HCT116 (cell line): ENCODE measurements at regions not wholly inside any gene's neighbourhood (a gene's known extent, or its start where the extent isn't known, plus 50 kb on each side); places are given as distances from the start of the nearest gene placed in this dataset.
"Not testable (repeated sequence)": the region's sequence is repeated elsewhere in the genome, so short reads cannot be mapped to it uniquely, and the experiment has no call there.

Experiments
- ATAC-seq: fragments of 200-7000 bp; cut with Tn5 transposase; 2 replicates; pipeline ENCODE4 v1.9.1; 2020; ENCODE audit warnings: mild to moderate bottlenecking, moderate library complexity
- BruUV-seq: library from RNA; stranded (reverse); fragments of 400-500 nt; replicated peaks from 2 replicates; lab custom pipeline; 2021; lab: Mats Ljungman, UMichigan
- CTCF ChIA-PET: fragments of 300-600 bp; sonication (Branson Sonifier 250); formaldehyde crosslinking; loops from one replicate; lab custom pipeline; 2021; ENCODE audit warnings: antibody characterized with exemption; lab: Charles Lee
- POLR2A ChIA-PET: fragments of 300-600, 350-600 bp; sonication (Branson Sonifier 250); formaldehyde crosslinking; loops from one replicate; lab custom pipeline; 2021; ENCODE audit warnings: antibody characterized with exemption; lab: Charles Lee
- RAD21 ChIA-PET, 2 experiments: fragments of 300-600 bp; sonication (Branson Sonifier 250); formaldehyde crosslinking; loops; one replicate each; lab custom pipeline; 2023; ENCODE audit warnings: low total read pairs in 2 of 2; ENCODE audit not compliant: uncharacterized antibody in 2 of 2, unreplicated experiment in 2 of 2, low non-redundant PET in 1 of 2; lab: Charles Lee
- DNase-seq: peaks from one replicate; pipeline ENCODE4 v3.0.0-alpha.2; 2010; ENCODE audit warnings: low read depth, low spot score
- H2AFZ ChIP-seq: fragments of 200-600 bp; shearing (Covaris generic), sonication (generic); 2 replicates; pipeline ENCODE4 v1.6.1; 2017; ENCODE audit warnings: low read depth, mixed run types, mixed read lengths, antibody characterized with exemption, low read length; ENCODE audit not compliant: poor library complexity, severe bottlenecking
- H3K27ac ChIP-seq: 2 replicates; pipeline ENCODE4 v1.5.1; 2012; ENCODE audit warnings: low read depth, low read length
- H3K27me3 ChIP-seq: fragments of 200-600 bp; sonication (generic); 2 replicates; pipeline ENCODE4 v1.6.1; 2016; ENCODE audit warnings: mixed run types, low read length, mixed read lengths; ENCODE audit not compliant: insufficient read depth
- H3K36me3 ChIP-seq, 2 experiments: fragments of 200-500 bp in 1 of 2; fragments of 200-600 bp in 1 of 2; sonication (Bioruptor generic) in 1 of 2; sonication (generic) in 1 of 2; 2 replicates each; pipeline versions ENCODE4 v1.5.1 to v1.6.1; 2014 to 2016; ENCODE audit warnings: low read length in 2 of 2, inconsistent platforms in 1 of 2, mixed read lengths in 1 of 2, mixed run types in 1 of 2; ENCODE audit not compliant: insufficient read depth in 2 of 2, control insufficient read depth in 1 of 2
- H3K4me1 ChIP-seq, 2 experiments: fragments of 200-600 bp in 1 of 2; sonication (generic) in 1 of 2; 2 replicates each; pipeline versions ENCODE4 v1.5.1 to v1.6.1; 2012 to 2017; ENCODE audit warnings: low read length in 2 of 2, inconsistent platforms in 1 of 2, mild to moderate bottlenecking in 1 of 2, mixed read lengths in 1 of 2, mixed run types in 1 of 2, moderate library complexity in 1 of 2; ENCODE audit not compliant: insufficient read depth in 2 of 2, control insufficient read depth in 1 of 2
- H3K4me2 ChIP-seq: fragments of 200-600 bp; sonication (generic); 2 replicates; pipeline ENCODE4 v1.6.1; 2017; ENCODE audit warnings: mixed run types, low read length, mixed read lengths
- H3K4me3 ChIP-seq, 2 experiments: fragments of 200-600 bp in 1 of 2; sonication (generic) in 1 of 2; replicated peaks in 1 of 2; 2 replicates each; pipeline ENCODE4 v1.5.1; 2011 to 2016; ENCODE audit warnings: low read length in 2 of 2, control low read depth in 1 of 2, low read depth in 1 of 2, mild to moderate bottlenecking in 1 of 2, mixed read lengths in 1 of 2, mixed run types in 1 of 2
- H3K79me2 ChIP-seq: fragments of 200-600 bp; sonication (generic); 2 replicates; pipeline ENCODE4 v1.6.1; 2017; ENCODE audit warnings: mild to moderate bottlenecking, mixed run types, low read length, moderate library complexity, mixed read lengths; ENCODE audit not compliant: insufficient read depth
- H3K9ac ChIP-seq: fragments of 200-600 bp; sonication (generic); 2 replicates; pipeline ENCODE4 v1.6.1; 2016; ENCODE audit warnings: low read length, mixed read lengths
- H3K9me2 ChIP-seq: fragments of 200-600 bp; sonication (generic), shearing (Covaris generic); 2 replicates; pipeline ENCODE4 v1.6.1; 2017; ENCODE audit warnings: mixed run types, mild to moderate bottlenecking, moderate library complexity; ENCODE audit not compliant: insufficient read depth
- H3K9me3 ChIP-seq, 2 experiments: fragments of 200-500 bp in 1 of 2; fragments of 200-600 bp in 1 of 2; sonication (Bioruptor generic) in 1 of 2; sonication (generic) in 1 of 2; 2 replicates each; pipeline ENCODE4 v1.6.1; 2014 to 2017; ENCODE audit warnings: low read length in 2 of 2, mixed read lengths in 2 of 2, inconsistent platforms in 1 of 2, low read depth in 1 of 2, mild to moderate bottlenecking in 1 of 2, mixed run types in 1 of 2, moderate library complexity in 1 of 2; ENCODE audit not compliant: control insufficient read depth in 1 of 2, insufficient read depth in 1 of 2
- H4K20me1 ChIP-seq: fragments of 200-600 bp; sonication (generic), shearing (Covaris generic); 2 replicates; pipeline ENCODE4 v1.6.1; 2017; ENCODE audit warnings: mixed run types, mild to moderate bottlenecking, moderate library complexity; ENCODE audit not compliant: insufficient read depth
- ATF3 ChIP-seq: IDR thresholded peaks from 2 replicates; pipeline ENCODE4 v1.6.1; 2012
- CEBPB ChIP-seq: IDR thresholded peaks from 2 replicates; pipeline ENCODE4 v1.6.1; 2012; ENCODE audit warnings: low read depth
- CTCF ChIP-seq, 3 experiments: fragments of 200-600 bp in 1 of 3; sonication (generic) in 1 of 3; IDR thresholded peaks in 2 of 3; conservative IDR thresholded peaks in 1 of 3; 2 replicates each; pipeline ENCODE4 v1.5.1; 2012 to 2017; ENCODE audit warnings: low read depth in 2 of 3, low read length in 2 of 3, antibody characterized with exemption in 1 of 3, borderline replicate concordance in 1 of 3, control low read depth in 1 of 3, mild to moderate bottlenecking in 1 of 3, mixed read lengths in 1 of 3, mixed run types in 1 of 3, moderate library complexity in 1 of 3; ENCODE audit not compliant: insufficient read depth in 1 of 3
- EZH2phosphoT487 ChIP-seq: fragments of 200-600 bp; IDR thresholded peaks from 2 replicates; pipeline ENCODE4 v1.6.1; 2018; ENCODE audit warnings: antibody characterized with exemption, borderline replicate concordance
- MAX ChIP-seq: IDR thresholded peaks from 2 replicates; pipeline ENCODE4 v1.6.1; 2012
- RAD21 ChIP-seq: IDR thresholded peaks from 2 replicates; pipeline ENCODE4 v1.6.1; 2012; ENCODE audit warnings: low read depth, mild to moderate bottlenecking
- REST ChIP-seq: IDR thresholded peaks from 2 replicates; pipeline ENCODE4 v1.6.1; 2012; ENCODE audit warnings: low read depth
- SIN3A ChIP-seq: IDR thresholded peaks from 2 replicates; pipeline ENCODE4 v1.6.1; 2012; ENCODE audit warnings: low read depth
- SP1 ChIP-seq: IDR thresholded peaks from 2 replicates; pipeline ENCODE4 v1.6.1; 2012; ENCODE audit warnings: low read depth
- TCF7L2 ChIP-seq: IDR thresholded peaks from 2 replicates; pipeline ENCODE4 v1.7.0; 2011; ENCODE audit warnings: borderline replicate concordance, inconsistent platforms; ENCODE audit not compliant: insufficient read depth, insufficient read length; ENCODE audit errors: extremely low read depth
- YY1 ChIP-seq: IDR thresholded peaks from 2 replicates; pipeline ENCODE4 v1.6.1; 2011; ENCODE audit warnings: low read length, low read depth, moderate library complexity, mild to moderate bottlenecking; ENCODE audit not compliant: insufficient replicate concordance; ENCODE audit errors: extremely low read depth
- ZNF274 ChIP-seq: fragments of 200-500 bp; sonication (Bioruptor generic); IDR thresholded peaks from 2 replicates; pipeline ENCODE4 v1.6.1; 2014; ENCODE audit warnings: mild to moderate bottlenecking, low read depth, low read length, inconsistent platforms
- intact Hi-C: fragments of 100-400 bp; cut with micrococcal nuclease; formaldehyde crosslinking; loops from 2 replicates; pipeline ENCODE4 v1.10.0; 2022

- no peak for TF ChIP-seq REST
- TF ChIP-seq TCF7L2 = no peak
- no peak for TF ChIP-seq ZNF274
Measured at GRCh38 chr5:87042554-87042953, 225.1 kb upstream of the RASA1 start (continued).

- Histone ChIP-seq H3K4me2 (no peak overlapping the region), H3K9me3 (no peaks in the 10 kb centered on the region), H3K36me3 (no peaks in the 10 kb centered on the region), H3K9me2 (no peaks in the 10 kb centered on the region; the same call in 1 of the 2 replicates), H3K9ac (no peak overlapping the region), H3K4me3 (no peak overlapping the region), H3K27ac (no peak overlapping the region), H3K4me1 (no peaks in the 10 kb centered on the region), H4K20me1 (no peaks in the 10 kb centered on the region), H3K79me2 (no peaks in the 10 kb centered on the region), H3K27me3 (no peaks in the 10 kb centered on the region), H2AFZ (no peak overlapping the region)
- ATAC-seq = peak; percentile 67
- peak; percentile 19 for DNase-seq
- TF ChIP-seq SIN3A (no peak), SP1 (no peak), MAX (no peak), YY1 (no peak), EZH2phosphoT487 (no peak), ATF3 (no peak), RAD21 (peak; percentile 47), CTCF (IDR thresholded peaks at IDR 0.05 in 2 of 3, conservative IDR thresholded peaks at IDR 0.05 in 1 of 3; ENCODE audit: borderline replicate concordance in 1 of 3, insufficient read depth in 1 of 3, low read depth in 2 of 3, low read length in 2 of 3) (peak; percentile 9 to 38 (median 28); a peak in 2 of 6 replicates), TCF7L2 (no peak), CEBPB (no peak)
- ChIA-PET POLR2A (no interaction called here), CTCF (no interaction called here), RAD21 (no interaction called here)
- BruUV-seq = no TSS peak
- intact Hi-C loops = loop anchor here (1.0 kb wide), 1 partner anchor 352 kb away; no protein-coding TSS in a partner anchor
Measured at GRCh38 chr5:87048156-87048555, 219.5 kb upstream of the RASA1 start.

GRCh38 chr5:87049012-87049411 lies 218.7 kb upstream of the RASA1 start:
- H3K4me1 ChIP-seq, ATAC-seq, H4K20me1 ChIP-seq, H3K9me3 ChIP-seq, H3K4me2 ChIP-seq, H3K9me2 ChIP-seq, H3K9ac ChIP-seq, H3K79me2 ChIP-seq, H3K36me3 ChIP-seq, H3K27ac ChIP-seq, RAD21 ChIA-PET, POLR2A ChIA-PET, BruUV-seq, intact Hi-C loops, DNase-seq, H2AFZ ChIP-seq, H3K27me3 ChIP-seq, H3K4me3 ChIP-seq, CTCF ChIA-PET: not testable (repeated sequence)
